ENCODE measurements at regions not wholly inside any gene's neighbourhood (a gene's known extent, or its start where the extent isn't known, plus 50 kb on each side); places are given as distances from the start of the nearest gene placed in this dataset.
A peak's percentile ranks its signal among the peaks of the same experiment; 100 is the strongest.

DNA sequence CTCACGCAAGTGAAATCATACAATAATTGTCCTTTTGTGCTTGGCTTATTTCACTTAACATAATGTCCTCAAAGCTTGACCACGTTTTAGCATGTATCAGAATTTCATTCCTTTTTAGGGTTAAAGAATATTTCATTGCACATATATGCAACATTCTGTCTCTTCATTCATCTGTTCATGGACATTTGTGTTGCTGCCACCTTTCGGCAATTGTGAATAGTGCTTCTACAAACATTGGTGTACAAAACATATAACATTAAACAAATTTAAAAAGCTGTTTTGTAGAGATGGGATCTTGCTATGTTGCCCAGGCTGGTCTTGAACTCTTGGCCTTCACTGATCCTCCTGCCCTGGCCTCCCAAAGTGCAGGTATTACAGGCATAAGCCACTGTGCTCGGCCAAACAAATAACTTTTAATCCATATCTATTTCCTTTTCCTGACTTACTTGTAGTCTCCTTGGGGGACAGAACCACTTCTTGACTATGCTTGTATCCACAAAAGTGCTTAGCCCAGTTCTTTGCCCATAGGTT, 209.3 kb downstream of the SLC4A3 start:
- H3K4me1 ChIP-seq (ENCODE audit: control insufficient read depth, insufficient read depth, low read length): no peaks in the 10 kb centered on the region
- no peak overlapping the region for H3K4me3 ChIP-seq (ENCODE audit: low read length)
- ATAC-seq (no peak), DNase-seq (no peak)
- no peak overlapping the region for H3K27ac ChIP-seq (ENCODE audit: low read length)
- intact Hi-C loops (cut with DNase I): loop anchor here in 3 of 4 donors (2.0 to 10.0 kb wide), 3 partner anchors 92 to 100 kb away; no protein-coding TSS in a partner anchor
- 60% methylated on average over 4 of the region's 4 CpGs for WGBS
- no peaks in the 10 kb centered on the region for H3K9me3 ChIP-seq (ENCODE audit: control insufficient read depth, low read length)
- no peaks in the 10 kb centered on the region for H3K27me3 ChIP-seq (ENCODE audit: control insufficient read depth, insufficient read depth)

DNA sequence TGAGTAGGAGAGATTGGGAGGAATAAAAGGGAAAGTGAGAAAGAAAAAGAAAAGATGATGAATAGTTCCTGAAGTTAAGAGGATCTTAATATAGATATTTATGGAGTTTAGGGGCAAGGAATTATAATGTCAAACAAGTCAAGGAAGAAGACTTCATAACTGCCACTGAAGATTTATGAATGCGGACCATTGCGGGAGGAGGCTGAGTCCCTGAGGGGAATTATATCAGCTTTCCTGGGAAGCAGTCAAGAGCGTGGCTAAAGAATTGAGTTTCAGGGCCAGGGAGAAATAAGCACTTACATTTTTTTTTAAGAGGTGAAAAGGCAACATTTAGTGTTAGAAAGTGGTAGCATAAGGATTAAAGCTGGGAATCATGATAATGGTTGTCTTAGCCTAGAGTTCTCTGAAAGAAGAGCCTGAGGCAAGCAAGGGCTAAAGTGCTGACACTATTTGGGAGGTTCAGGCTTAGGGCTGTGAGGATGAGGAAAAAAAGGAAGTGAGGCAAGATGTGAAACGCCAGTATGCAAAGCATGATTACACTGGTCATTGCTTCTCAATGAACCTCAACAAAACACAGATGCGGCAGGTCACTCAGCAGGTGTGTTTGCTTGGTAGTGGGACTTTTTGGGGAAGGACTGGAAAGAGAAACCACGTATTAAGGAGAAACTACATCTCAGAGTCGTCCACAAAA, 217.1 kb downstream of the SLC4A3 start:
- no peak for ATAC-seq
- no peak for DNase-seq
- Histone ChIP-seq H3K27ac (ENCODE audit: low read length) (no peak overlapping the region), H3K9me3 (ENCODE audit: control insufficient read depth, low read length) (no peaks in the 10 kb centered on the region), H3K27me3 (ENCODE audit: control insufficient read depth, insufficient read depth) (no peaks in the 10 kb centered on the region), H3K4me1 (ENCODE audit: control insufficient read depth, insufficient read depth, low read length) (no peaks in the 10 kb centered on the region), H3K4me3 (ENCODE audit: low read length) (no peak overlapping the region)
- WGBS: 55% methylated on average over 7 of the region's 7 CpGs
- intact Hi-C loops (cut with DNase I): no loop called here

- ATAC-seq: no peak
Observed at GRCh38 chr2:219848882-219849281, 221.5 kb downstream of the SLC4A3 start.

DNA sequence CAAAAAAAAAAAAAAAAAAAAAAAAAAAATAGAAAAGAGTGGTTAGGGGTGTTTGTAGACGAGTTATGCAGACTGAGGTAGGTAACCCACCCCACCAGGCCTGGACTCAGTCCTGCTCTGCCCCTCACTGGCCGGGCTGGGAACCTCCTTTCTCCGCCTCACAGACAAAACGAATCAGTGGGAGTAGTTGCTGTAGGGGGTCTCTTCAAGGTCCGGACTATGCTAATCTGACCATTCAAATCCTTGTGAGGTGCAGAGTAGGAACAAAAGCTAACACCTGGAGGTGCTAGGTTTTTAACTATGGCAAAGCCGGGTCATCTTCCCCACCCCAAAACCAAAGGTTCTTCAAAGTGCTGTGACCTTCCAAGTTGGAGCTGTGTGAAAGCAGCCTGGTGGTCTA, 223.7 kb downstream of the SLC4A3 start:
- H3K27me3 ChIP-seq (ENCODE audit: control insufficient read depth, insufficient read depth): no peaks in the 10 kb centered on the region
- intact Hi-C loops (cut with DNase I): no loop called here
- no peaks in the 10 kb centered on the region for H3K4me1 ChIP-seq (ENCODE audit: control insufficient read depth, insufficient read depth, low read length)
- no peak for DNase-seq
- WGBS: 63% methylated on average over 6 of the region's 6 CpGs
- no peak overlapping the region for H3K27ac ChIP-seq (ENCODE audit: low read length)
- no peak for ATAC-seq
- H3K4me3 ChIP-seq (ENCODE audit: low read length): no peak overlapping the region
- H3K9me3 ChIP-seq (ENCODE audit: control insufficient read depth, low read length): no peaks in the 10 kb centered on the region

More at GRCh38 chr2:219848882-219849281, 221.5 kb downstream of the SLC4A3 start:
- H3K4me1 ChIP-seq (ENCODE audit: control insufficient read depth, insufficient read depth, low read length): no peaks in the 10 kb centered on the region
- no peaks in the 10 kb centered on the region for H3K9me3 ChIP-seq (ENCODE audit: control insufficient read depth, low read length)
- DNase-seq: no peak
- H3K27me3 ChIP-seq (ENCODE audit: control insufficient read depth, insufficient read depth): no peaks in the 10 kb centered on the region
- no peak overlapping the region for H3K4me3 ChIP-seq (ENCODE audit: low read length)
- intact Hi-C loops (cut with DNase I): no loop called here
- WGBS: 76% methylated on average over 3 of the region's 3 CpGs
- H3K27ac ChIP-seq (ENCODE audit: low read length): no peak overlapping the region

DNA sequence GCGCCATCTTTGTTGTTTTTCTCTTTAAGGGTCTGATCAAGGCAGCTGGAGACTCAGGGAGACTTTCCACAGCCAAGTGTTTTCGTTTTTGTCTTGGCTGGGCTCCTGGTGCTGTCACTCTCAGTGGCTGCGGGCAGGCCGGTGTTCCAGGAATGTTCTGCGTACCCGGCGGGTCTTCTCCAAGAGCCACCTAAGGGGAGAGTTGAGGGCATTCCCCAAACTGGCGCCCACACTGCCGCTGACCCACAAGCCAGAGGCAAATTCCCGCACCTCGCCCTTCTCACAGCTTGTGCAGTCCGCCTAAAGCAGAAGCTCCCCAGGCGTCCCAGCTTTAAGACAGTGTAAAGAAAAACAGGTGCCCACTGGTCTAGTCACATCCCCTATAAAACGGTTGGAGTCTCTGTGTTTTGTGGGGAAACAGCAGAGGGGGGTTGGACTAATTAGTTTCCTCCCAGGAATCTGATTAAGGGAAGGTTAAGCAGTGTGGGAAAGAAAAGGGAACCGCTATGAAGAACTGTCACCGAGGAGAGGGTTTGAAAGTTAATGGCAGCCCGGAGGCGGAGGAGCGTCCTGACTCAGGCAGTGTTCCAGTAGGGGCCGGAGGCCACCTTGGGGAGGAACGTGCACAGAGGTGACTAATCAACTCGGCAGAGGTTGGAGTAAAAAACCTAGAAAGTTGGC, 224.5 kb downstream of the SLC4A3 start:
- no peak overlapping the region for H3K27ac ChIP-seq (ENCODE audit: low read length)
- no peak overlapping the region for H3K4me3 ChIP-seq (ENCODE audit: low read length)
- H3K9me3 ChIP-seq (ENCODE audit: control insufficient read depth, low read length): no peaks in the 10 kb centered on the region
- H3K27me3 ChIP-seq (ENCODE audit: control insufficient read depth, insufficient read depth): no peaks in the 10 kb centered on the region
- ATAC-seq (peak; percentile 23 to 29), DNase-seq (no peak)
- H3K4me1 ChIP-seq (ENCODE audit: control insufficient read depth, insufficient read depth, low read length): no peaks in the 10 kb centered on the region
- intact Hi-C loops (cut with DNase I): no loop called here
- 24% methylated on average over 22 of the region's 22 CpGs for WGBS

DNA sequence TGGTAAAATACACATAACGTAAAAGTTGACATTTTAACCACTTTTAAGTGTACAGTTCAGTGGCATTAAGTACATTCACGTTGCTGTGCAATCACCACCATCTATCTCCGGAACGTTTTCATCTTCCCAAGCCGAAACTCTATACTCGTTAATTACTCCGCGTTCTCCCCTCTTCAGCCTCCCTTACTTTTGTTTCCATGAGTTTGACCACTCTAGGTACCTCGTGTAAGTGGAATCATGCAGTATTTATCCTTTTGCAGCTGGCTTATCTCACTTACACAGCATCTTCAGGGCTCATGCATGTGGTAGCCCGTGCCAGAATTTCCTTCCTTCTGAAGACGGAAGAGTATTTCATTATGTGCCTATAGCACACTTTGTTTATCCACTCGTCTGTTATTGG, 225.2 kb downstream of the SLC4A3 start:
- intact Hi-C loops (cut with DNase I): no loop called here
- Histone ChIP-seq H3K27me3 (ENCODE audit: control insufficient read depth, insufficient read depth) (no peaks in the 10 kb centered on the region), H3K27ac (ENCODE audit: low read length) (no peak overlapping the region), H3K9me3 (ENCODE audit: control insufficient read depth, low read length) (no peaks in the 10 kb centered on the region), H3K4me1 (ENCODE audit: control insufficient read depth, insufficient read depth, low read length) (no peaks in the 10 kb centered on the region), H3K4me3 (ENCODE audit: low read length) (no peak overlapping the region)
- WGBS: 70% methylated on average over 12 of the region's 12 CpGs
- no peak for DNase-seq
- no peak for ATAC-seq

DNA sequence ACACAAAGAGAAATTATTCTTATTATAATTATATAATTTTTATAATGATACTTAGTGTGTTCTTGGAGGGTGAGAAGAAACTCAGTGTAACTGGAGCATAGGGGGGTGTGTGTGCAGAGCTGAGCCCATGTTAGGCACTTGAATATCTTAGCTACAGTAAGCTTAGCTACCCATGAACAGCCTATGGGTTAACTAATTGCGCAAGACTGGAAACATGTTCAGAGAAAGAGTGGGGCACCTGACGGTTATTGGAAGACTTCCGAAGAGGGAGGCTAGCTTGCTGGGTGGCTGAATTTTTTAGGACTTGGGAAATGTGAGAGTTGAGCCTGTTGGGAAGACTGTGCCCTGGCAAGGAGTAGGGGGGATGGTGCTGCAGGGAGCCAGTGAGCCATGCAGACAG, 229.2 kb downstream of the SLC4A3 start:
- Histone ChIP-seq H3K4me3 (ENCODE audit: low read length) (no peak overlapping the region), H3K9me3 (ENCODE audit: control insufficient read depth, low read length) (no peaks in the 10 kb centered on the region), H3K27me3 (ENCODE audit: control insufficient read depth, insufficient read depth) (no peaks in the 10 kb centered on the region), H3K27ac (ENCODE audit: low read length) (no peak overlapping the region), H3K4me1 (ENCODE audit: control insufficient read depth, insufficient read depth, low read length) (no peaks in the 10 kb centered on the region)
- DNase-seq (no peak), ATAC-seq (no peak)
- intact Hi-C loops (cut with DNase I): no loop called here
- WGBS: 77% methylated on average over 3 of the region's 3 CpGs

- no peak for ATAC-seq
- DNase-seq: no peak
- no peak overlapping the region for H3K4me3 ChIP-seq (ENCODE audit: low read length)
- H3K4me1 ChIP-seq (ENCODE audit: control insufficient read depth, insufficient read depth, low read length): no peaks in the 10 kb centered on the region
- intact Hi-C loops (cut with DNase I): no loop called here
- H3K27me3 ChIP-seq (ENCODE audit: control insufficient read depth, insufficient read depth): no peaks in the 10 kb centered on the region
- 81% methylated on average over 4 of the region's 4 CpGs for WGBS
- no peak overlapping the region for H3K27ac ChIP-seq (ENCODE audit: low read length)
- H3K9me3 ChIP-seq (ENCODE audit: control insufficient read depth, low read length): no peaks in the 10 kb centered on the region
Observed at GRCh38 chr2:219857751-219858150, 230.3 kb downstream of the SLC4A3 start.

- no peak for ATAC-seq
- no peaks in the 10 kb centered on the region for H3K4me1 ChIP-seq (ENCODE audit: control insufficient read depth, insufficient read depth, low read length)
- no peaks in the 10 kb centered on the region for H3K9me3 ChIP-seq (ENCODE audit: control insufficient read depth, low read length)
- no peak overlapping the region for H3K27ac ChIP-seq (ENCODE audit: low read length)
- H3K4me3 ChIP-seq (ENCODE audit: low read length): no peak overlapping the region
- WGBS: 81% methylated on average over 3 of the region's 3 CpGs
- no peak for DNase-seq
- no peaks in the 10 kb centered on the region for H3K27me3 ChIP-seq (ENCODE audit: control insufficient read depth, insufficient read depth)
- intact Hi-C loops (cut with DNase I): no loop called here
Observed at GRCh38 chr2:219861307-219861706, 233.9 kb downstream of the SLC4A3 start.

DNA sequence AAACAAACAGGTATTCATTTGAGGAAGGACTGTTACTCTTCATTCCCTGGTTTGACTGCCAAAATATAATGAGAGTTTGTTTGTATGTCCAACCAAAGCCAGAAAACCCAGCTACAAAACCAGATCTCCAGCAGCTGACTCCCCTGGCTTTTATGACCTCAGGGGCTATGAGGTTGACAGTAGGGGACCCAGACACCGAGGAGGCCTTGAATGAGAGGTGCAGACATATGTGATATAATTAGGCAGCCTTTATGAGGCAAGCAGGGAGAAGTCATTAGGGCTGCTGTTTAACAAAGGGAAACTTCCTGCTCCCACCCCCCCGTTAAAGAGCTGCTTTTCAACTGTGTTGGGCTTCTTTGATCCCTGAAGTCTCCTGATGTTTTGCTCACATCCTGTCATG, 236.7 kb downstream of the SLC4A3 start:
- H3K27ac ChIP-seq (ENCODE audit: low read length): no peak overlapping the region
- no peaks in the 10 kb centered on the region for H3K9me3 ChIP-seq (ENCODE audit: control insufficient read depth, low read length)
- no peak for ATAC-seq
- H3K27me3 ChIP-seq (ENCODE audit: control insufficient read depth, insufficient read depth): no peaks in the 10 kb centered on the region
- WGBS: 57% methylated on average over 2 of the region's 2 CpGs
- no peaks in the 10 kb centered on the region for H3K4me1 ChIP-seq (ENCODE audit: control insufficient read depth, insufficient read depth, low read length)
- no peak overlapping the region for H3K4me3 ChIP-seq (ENCODE audit: low read length)
- DNase-seq: no peak
- intact Hi-C loops (cut with DNase I): no loop called here

- ATAC-seq (no peak), DNase-seq (no peak)
- H3K27ac ChIP-seq (ENCODE audit: low read length): no peak overlapping the region
- H3K4me1 ChIP-seq (ENCODE audit: control insufficient read depth, insufficient read depth, low read length): no peaks in the 10 kb centered on the region
- 95% methylated on average over 2 of the region's 2 CpGs for WGBS
- intact Hi-C loops (cut with DNase I): no loop called here
- H3K4me3 ChIP-seq (ENCODE audit: low read length): no peak overlapping the region
- no peaks in the 10 kb centered on the region for H3K9me3 ChIP-seq (ENCODE audit: control insufficient read depth, low read length)
- no peaks in the 10 kb centered on the region for H3K27me3 ChIP-seq (ENCODE audit: control insufficient read depth, insufficient read depth)
Observed at GRCh38 chr2:219868635-219869034, 241.2 kb downstream of the SLC4A3 start.
